Lower leg skin (tissue), 4 donors: ENCODE measurements at regions not wholly inside any gene's neighbourhood (a gene's known extent, or its start where the extent isn't known, plus 50 kb on each side); places are given as distances from the start of the nearest gene placed in this dataset.

Experiments used
- DNase-seq, 2 donors: peaks; one replicate each; pipeline ENCODE4 v3.0.0-alpha.2; 2019; ENCODE audit warnings: low spot score in 2 of 2
- H3K4me3 ChIP-seq: fragments of 200-600 bp; sonication (generic); 2 replicates; pipeline ENCODE4 v1.5.1; 2017; ENCODE audit warnings: mild to moderate bottlenecking, low read depth; ENCODE audit not compliant: poor library complexity, severe bottlenecking
- POLR2A ChIP-seq, 2 donors: fragments of 450-650 bp; IDR thresholded peaks; one replicate each; pipeline ENCODE4 v1.6.1; 2016 to 2017; ENCODE audit warnings: antibody characterized with exemption in 2 of 2, mild to moderate bottlenecking in 1 of 2, moderate library complexity in 1 of 2
- WGBS, 2 donors: methylation state at CpG; one replicate each; pipeline ENCODE4 v1.1.5; 2018; 5-methylcytosine and 5-hydroxymethylcytosine counted together
- intact Hi-C: fragments of 100-400 bp; cut with DNase I; formaldehyde crosslinking; loops from one replicate; pipeline ENCODE4 v1.15.0; 2023; ENCODE audit warnings: low total_unique reads
- TF ChIP-seq, protein P1 (sequence below), 3 donors: fragments of 450-650 bp; IDR thresholded peaks; one replicate each; pipeline ENCODE4 v1.5.1; 2016; ENCODE audit warnings: antibody characterized with exemption in 3 of 3, mild to moderate bottlenecking in 3 of 3, moderate library complexity in 2 of 3

- H3K4me3 ChIP-seq, result no peak overlapping the region
- TF ChIP-seq, protein P1, sequence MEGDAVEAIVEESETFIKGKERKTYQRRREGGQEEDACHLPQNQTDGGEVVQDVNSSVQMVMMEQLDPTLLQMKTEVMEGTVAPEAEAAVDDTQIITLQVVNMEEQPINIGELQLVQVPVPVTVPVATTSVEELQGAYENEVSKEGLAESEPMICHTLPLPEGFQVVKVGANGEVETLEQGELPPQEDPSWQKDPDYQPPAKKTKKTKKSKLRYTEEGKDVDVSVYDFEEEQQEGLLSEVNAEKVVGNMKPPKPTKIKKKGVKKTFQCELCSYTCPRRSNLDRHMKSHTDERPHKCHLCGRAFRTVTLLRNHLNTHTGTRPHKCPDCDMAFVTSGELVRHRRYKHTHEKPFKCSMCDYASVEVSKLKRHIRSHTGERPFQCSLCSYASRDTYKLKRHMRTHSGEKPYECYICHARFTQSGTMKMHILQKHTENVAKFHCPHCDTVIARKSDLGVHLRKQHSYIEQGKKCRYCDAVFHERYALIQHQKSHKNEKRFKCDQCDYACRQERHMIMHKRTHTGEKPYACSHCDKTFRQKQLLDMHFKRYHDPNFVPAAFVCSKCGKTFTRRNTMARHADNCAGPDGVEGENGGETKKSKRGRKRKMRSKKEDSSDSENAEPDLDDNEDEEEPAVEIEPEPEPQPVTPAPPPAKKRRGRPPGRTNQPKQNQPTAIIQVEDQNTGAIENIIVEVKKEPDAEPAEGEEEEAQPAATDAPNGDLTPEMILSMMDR (IDR thresholded peaks at IDR 0.05), result no peak
- no peak for TF ChIP-seq POLR2A (IDR thresholded peaks at IDR 0.05)
- intact Hi-C loops, result no loop called here
- no peak for DNase-seq
- WGBS, 2 donors, result 50 to 51% methylated on average over 1 of the region's 1 CpG
These were observed 59.9 kb downstream of the BMP4 start for GRCh38 chr14:53896726-53897125.

DNA sequence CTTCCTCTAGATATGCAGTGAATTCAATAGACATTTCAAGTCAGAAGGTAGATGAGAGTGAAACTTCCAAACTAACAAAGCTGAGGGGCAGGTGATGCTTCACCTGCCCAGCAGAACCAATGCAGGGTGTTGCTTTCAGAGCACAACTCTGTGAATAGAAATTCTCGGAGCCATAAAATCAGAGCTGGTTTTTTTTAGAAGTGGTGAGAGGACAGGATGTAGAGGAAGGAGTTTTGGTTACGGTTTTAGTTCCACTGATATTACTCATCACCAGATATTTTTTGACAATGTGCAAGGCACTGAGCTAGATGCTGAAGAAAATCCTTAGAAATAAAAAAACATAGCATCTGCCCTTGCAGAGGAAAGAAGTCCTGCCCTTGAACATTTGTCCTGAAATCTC, 62.2 kb downstream of the BMP4 start:
- H3K4me3 ChIP-seq, result no peak overlapping the region
- intact Hi-C loops, result no loop called here
- no peak for TF ChIP-seq POLR2A (IDR thresholded peaks at IDR 0.05)
- TF ChIP-seq, protein P1 (IDR thresholded peaks at IDR 0.05), result no peak
- WGBS, 2 donors, result 25 to 36% methylated on average over 2 of the region's 2 CpGs
- no peak for DNase-seq

- no peak for TF ChIP-seq POLR2A (IDR thresholded peaks at IDR 0.05)
- TF ChIP-seq, protein P1 (IDR thresholded peaks at IDR 0.05), result no peak
- 92 to 95% methylated on average over 2 of the region's 2 CpGs for WGBS, 2 donors
- no peak overlapping the region for H3K4me3 ChIP-seq
- intact Hi-C loops, result no loop called here
- DNase-seq, result no peak
These were observed 63.3 kb downstream of the BMP4 start for GRCh38 chr14:53893374-53893773.

GRCh38 chr14:53890611-53891101, 66.0 kb downstream of the BMP4 start:
- TF ChIP-seq, protein P1 (IDR thresholded peaks at IDR 0.05), result no peak
- TF ChIP-seq POLR2A (IDR thresholded peaks at IDR 0.05), result no peak
- intact Hi-C loops, result no loop called here
- WGBS, 2 donors, result 62 to 67% methylated on average over 3 of the region's 3 CpGs
- H3K4me3 ChIP-seq, result no peak overlapping the region
- DNase-seq, result no peak

GRCh38 chr14:53888535-53889386, 67.9 kb downstream of the BMP4 start:
- H3K4me3 ChIP-seq, result no peak overlapping the region
- 74 to 77% methylated on average over 3 of the region's 3 CpGs for WGBS, 2 donors
- TF ChIP-seq, protein P1 (IDR thresholded peaks at IDR 0.05), result no peak
- no peak for TF ChIP-seq POLR2A (IDR thresholded peaks at IDR 0.05)
- no peak for DNase-seq
- intact Hi-C loops, result no loop called here
